ENCODE measurements at regions not wholly inside any gene's neighbourhood (a gene's known extent, or its start where the extent isn't known, plus 50 kb on each side); places are given as distances from the start of the nearest gene placed in this dataset.

DNA sequence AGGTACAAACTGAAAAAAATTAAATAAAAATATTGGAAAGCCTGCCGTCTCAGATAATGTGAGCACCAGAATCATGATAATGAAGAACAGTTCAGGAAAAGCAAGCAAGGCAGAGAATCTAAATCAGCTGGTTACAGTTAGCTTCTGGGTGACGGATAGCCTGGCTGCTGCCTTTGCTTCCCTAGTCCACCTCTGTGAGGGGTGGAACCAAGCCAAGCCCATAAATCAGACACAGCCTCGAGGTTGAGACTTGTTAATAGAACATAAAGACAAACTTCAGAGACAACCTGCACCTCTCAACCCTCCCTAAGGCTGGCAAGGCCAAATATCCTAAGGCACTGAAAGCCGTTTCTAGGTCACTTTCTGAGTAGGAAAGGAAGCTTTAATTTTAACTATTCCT is 334.7 kb upstream of the SLC39A10 start:
- TF ChIP-seq CTCF (IDR thresholded peaks at IDR 0.05) (no peak), POLR2A (IDR thresholded peaks at IDR 0.05) (no peak), POLR2AphosphoS5 (IDR thresholded peaks at IDR 0.05) (no peak), EP300 (IDR thresholded peaks at IDR 0.05) (no peak)

Data from stomach (tissue), 4 donors.